GM10266 (cell line): ENCODE measurements at regions not wholly inside any gene's neighbourhood (a gene's known extent, or its start where the extent isn't known, plus 50 kb on each side); places are given as distances from the start of the nearest gene placed in this dataset.

Experiments used
- DNase-seq: peaks from one replicate; pipeline ENCODE4 v3.0.0; 2012; ENCODE audit errors: extremely low spot score
- CTCF ChIP-seq: IDR thresholded peaks from 2 replicates; pipeline ENCODE4 v1.5.1; 2012; ENCODE audit warnings: mild to moderate bottlenecking, low read depth; ENCODE audit not compliant: control insufficient read depth, insufficient read depth; ENCODE audit errors: missing control alignments

GRCh38 chr5:10921160-10921559, 160.1 kb upstream of the DAP start:
- TF ChIP-seq CTCF = no peak
- no peak for DNase-seq

GRCh38 chr5:10920400-10920799, 159.4 kb upstream of the DAP start:
- DNase-seq = no peak
- no peak for TF ChIP-seq CTCF

- TF ChIP-seq CTCF = no peak
- DNase-seq = no peak
Measured at GRCh38 chr5:10914741-10915480, 153.9 kb upstream of the DAP start.

- no peak for TF ChIP-seq CTCF
- DNase-seq = no peak
Measured at GRCh38 chr5:10913841-10914240, 152.8 kb upstream of the DAP start.

- TF ChIP-seq CTCF = no peak
- no peak for DNase-seq
Measured at GRCh38 chr5:10913181-10913810, 152.3 kb upstream of the DAP start.

- DNase-seq = no peak
- no peak for TF ChIP-seq CTCF
Measured at GRCh38 chr5:10912435-10912834, 151.4 kb upstream of the DAP start.

- no peak for DNase-seq
- TF ChIP-seq CTCF = no peak
Measured at GRCh38 chr5:10910261-10910660, 149.2 kb upstream of the DAP start.
